Upper lobe of left lung (tissue), 4 donors: ENCODE measurements at regions not wholly inside any gene's neighbourhood (a gene's known extent, or its start where the extent isn't known, plus 50 kb on each side); places are given as distances from the start of the nearest gene placed in this dataset.

ENCODE experiments used
- EP300 ChIP-seq, 4 donors: sonication (generic); formaldehyde crosslinking; IDR thresholded peaks; one replicate each; pipeline ENCODE4 v1.5.1; 2017; ENCODE audit warnings: antibody characterized with exemption in 4 of 4, control low read depth in 2 of 4
- POLR2A ChIP-seq, 4 donors: fragments of 450-650 bp; IDR thresholded peaks; one replicate each; pipeline ENCODE4 v1.5.1; 2016 to 2017; ENCODE audit warnings: antibody characterized with exemption in 4 of 4, mild to moderate bottlenecking in 2 of 4
- TF ChIP-seq, protein P1 (sequence below), 6 experiments: fragments of 450-650 bp in 4 of 6; fragments of 200-600 bp in 2 of 6; sonication (generic) in 2 of 6; IDR thresholded peaks; one replicate each; pipeline ENCODE4 v1.5.1; 2016 to 2019; ENCODE audit warnings: antibody characterized with exemption in 6 of 6

DNA sequence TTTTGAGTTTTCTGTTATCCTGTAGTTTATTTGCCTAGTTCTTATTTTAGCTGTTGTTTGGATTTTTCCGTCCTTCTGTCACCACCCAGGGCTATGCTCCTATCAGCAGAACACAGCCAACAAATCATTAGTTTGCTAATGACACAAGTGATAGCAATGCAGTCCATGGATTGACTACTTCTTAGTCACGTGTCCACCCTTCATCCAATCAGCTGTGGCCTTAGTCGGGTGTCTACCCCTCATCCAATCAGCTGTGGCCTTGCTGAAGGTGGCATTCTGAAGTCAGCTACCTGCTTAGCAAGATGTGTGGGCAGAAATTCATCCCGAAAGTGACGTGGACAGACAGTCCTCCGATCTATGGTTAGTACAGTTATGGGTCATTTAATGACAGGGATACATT is 182.3 kb downstream of the GALC start:
- TF ChIP-seq, protein P1, sequence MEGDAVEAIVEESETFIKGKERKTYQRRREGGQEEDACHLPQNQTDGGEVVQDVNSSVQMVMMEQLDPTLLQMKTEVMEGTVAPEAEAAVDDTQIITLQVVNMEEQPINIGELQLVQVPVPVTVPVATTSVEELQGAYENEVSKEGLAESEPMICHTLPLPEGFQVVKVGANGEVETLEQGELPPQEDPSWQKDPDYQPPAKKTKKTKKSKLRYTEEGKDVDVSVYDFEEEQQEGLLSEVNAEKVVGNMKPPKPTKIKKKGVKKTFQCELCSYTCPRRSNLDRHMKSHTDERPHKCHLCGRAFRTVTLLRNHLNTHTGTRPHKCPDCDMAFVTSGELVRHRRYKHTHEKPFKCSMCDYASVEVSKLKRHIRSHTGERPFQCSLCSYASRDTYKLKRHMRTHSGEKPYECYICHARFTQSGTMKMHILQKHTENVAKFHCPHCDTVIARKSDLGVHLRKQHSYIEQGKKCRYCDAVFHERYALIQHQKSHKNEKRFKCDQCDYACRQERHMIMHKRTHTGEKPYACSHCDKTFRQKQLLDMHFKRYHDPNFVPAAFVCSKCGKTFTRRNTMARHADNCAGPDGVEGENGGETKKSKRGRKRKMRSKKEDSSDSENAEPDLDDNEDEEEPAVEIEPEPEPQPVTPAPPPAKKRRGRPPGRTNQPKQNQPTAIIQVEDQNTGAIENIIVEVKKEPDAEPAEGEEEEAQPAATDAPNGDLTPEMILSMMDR (IDR thresholded peaks at IDR 0.05): no peak
- TF ChIP-seq POLR2A (IDR thresholded peaks at IDR 0.05) (no peak), EP300 (IDR thresholded peaks at IDR 0.05) (no peak)
